Lung (tissue), 11 donors: ENCODE measurements at regions not wholly inside any gene's neighbourhood (a gene's known extent, or its start where the extent isn't known, plus 50 kb on each side); places are given as distances from the start of the nearest gene placed in this dataset.
A peak's percentile ranks its signal among the peaks of the same experiment; 100 is the strongest.

Source experiments
- ATAC-seq: fragments of 200-7000 bp; cut with Tn5 transposase; one replicate; pipeline ENCODE4 v1.9.1; 2020; ENCODE audit warnings: moderate number of reproducible peaks; ENCODE audit not compliant: insufficient read depth, low FRiP score
- DNase-seq, 3 donors: peaks; one replicate each; pipeline ENCODE4 v3.0.0-alpha.2; 2013 to 2017
- H3K27ac ChIP-seq, 2 donors: one replicate each; pipeline ENCODE4 v1.5.1; 2013; ENCODE audit warnings: mild to moderate bottlenecking in 2 of 2, moderate library complexity in 2 of 2, control low read depth in 1 of 2, inconsistent platforms in 1 of 2, low read depth in 1 of 2, low read length in 1 of 2
- H3K27me3 ChIP-seq, 3 donors: one replicate each; pipeline ENCODE4 v1.5.1; 2013; ENCODE audit warnings: low read length in 2 of 3; ENCODE audit not compliant: control insufficient read depth in 3 of 3, insufficient read depth in 3 of 3
- H3K36me3 ChIP-seq, 4 donors: one replicate each; pipeline ENCODE4 v1.5.1; 2013; ENCODE audit warnings: low read length in 4 of 4, mild to moderate bottlenecking in 1 of 4, moderate library complexity in 1 of 4; ENCODE audit not compliant: control insufficient read depth in 4 of 4, insufficient read depth in 4 of 4
- H3K4me1 ChIP-seq, 5 donors: one replicate each; pipeline ENCODE4 v1.5.1; 2013; ENCODE audit warnings: low read length in 5 of 5, mild to moderate bottlenecking in 2 of 5, moderate library complexity in 1 of 5; ENCODE audit not compliant: control insufficient read depth in 5 of 5, insufficient read depth in 5 of 5
- H3K4me3 ChIP-seq: one replicate; pipeline ENCODE4 v1.5.1; 2013; ENCODE audit warnings: mild to moderate bottlenecking, control low read depth, moderate library complexity
- H3K9ac ChIP-seq, 2 donors: one replicate each; pipeline ENCODE4 v1.5.1; 2013; ENCODE audit warnings: low read length in 2 of 2, control low read depth in 1 of 2; ENCODE audit not compliant: insufficient read depth in 1 of 2
- H3K9me3 ChIP-seq, 4 donors: one replicate each; pipeline ENCODE4 v1.5.1; 2013; ENCODE audit warnings: low read length in 3 of 4, mild to moderate bottlenecking in 1 of 4, moderate library complexity in 1 of 4; ENCODE audit not compliant: control insufficient read depth in 4 of 4, insufficient read depth in 3 of 4
- WGBS, 2 donors: extraction: QIAGEN DNeasy Blood & Tissue Kit; methylation state at CpG; one replicate each; pipeline ENCODE4 v1.1.7; 2013; 5-methylcytosine and 5-hydroxymethylcytosine counted together
- TF ChIP-seq, protein P1 (sequence below): IDR thresholded peaks from 2 replicates; pipeline ENCODE4 v1.5.1; 2012; ENCODE audit warnings: mild to moderate bottlenecking; ENCODE audit errors: control extremely low read depth, extremely low read depth
- donor health status: control.
- donor health status: control.
- donor health status: Bipolar disorder and iron deficiency.
- donor health status: healthy.
- donor health status: DM: yes; HTN: yes; CAD: no.

DNA sequence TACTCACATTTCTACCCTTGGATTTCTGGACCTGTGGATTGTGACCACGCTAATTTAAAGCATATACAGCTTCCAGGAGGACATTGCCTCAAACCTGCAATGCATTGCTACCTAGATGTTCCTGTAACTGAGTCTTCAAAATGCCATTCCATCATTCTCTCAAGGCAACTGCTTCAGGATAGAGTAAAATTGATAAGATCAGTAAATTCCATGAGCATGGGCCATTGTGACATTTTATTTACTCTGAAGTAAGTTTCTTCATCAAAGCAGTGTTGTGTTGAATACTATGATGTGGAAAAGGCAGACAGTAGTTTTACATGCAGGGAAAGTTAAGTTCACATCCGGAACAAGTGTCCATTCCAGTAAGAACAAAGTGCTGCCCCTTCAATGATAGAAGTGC is 991.0 kb downstream of the ARAP2 start:
- H3K4me1 ChIP-seq: no peaks in the 10 kb centered on the region
- ATAC-seq: no peak
- TF ChIP-seq, protein P1, sequence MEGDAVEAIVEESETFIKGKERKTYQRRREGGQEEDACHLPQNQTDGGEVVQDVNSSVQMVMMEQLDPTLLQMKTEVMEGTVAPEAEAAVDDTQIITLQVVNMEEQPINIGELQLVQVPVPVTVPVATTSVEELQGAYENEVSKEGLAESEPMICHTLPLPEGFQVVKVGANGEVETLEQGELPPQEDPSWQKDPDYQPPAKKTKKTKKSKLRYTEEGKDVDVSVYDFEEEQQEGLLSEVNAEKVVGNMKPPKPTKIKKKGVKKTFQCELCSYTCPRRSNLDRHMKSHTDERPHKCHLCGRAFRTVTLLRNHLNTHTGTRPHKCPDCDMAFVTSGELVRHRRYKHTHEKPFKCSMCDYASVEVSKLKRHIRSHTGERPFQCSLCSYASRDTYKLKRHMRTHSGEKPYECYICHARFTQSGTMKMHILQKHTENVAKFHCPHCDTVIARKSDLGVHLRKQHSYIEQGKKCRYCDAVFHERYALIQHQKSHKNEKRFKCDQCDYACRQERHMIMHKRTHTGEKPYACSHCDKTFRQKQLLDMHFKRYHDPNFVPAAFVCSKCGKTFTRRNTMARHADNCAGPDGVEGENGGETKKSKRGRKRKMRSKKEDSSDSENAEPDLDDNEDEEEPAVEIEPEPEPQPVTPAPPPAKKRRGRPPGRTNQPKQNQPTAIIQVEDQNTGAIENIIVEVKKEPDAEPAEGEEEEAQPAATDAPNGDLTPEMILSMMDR: no peak
- no peak for DNase-seq
- no peaks in the 10 kb centered on the region for H3K9me3 ChIP-seq
- H3K36me3 ChIP-seq: no peaks in the 10 kb centered on the region
- no peak overlapping the region for H3K27ac ChIP-seq
- 84 to 90% methylated on average over 2 of the region's 2 CpGs for WGBS, 2 donors
- H3K9ac ChIP-seq: no peak overlapping the region
- H3K4me3 ChIP-seq: no peak overlapping the region
- H3K27me3 ChIP-seq: no peaks in the 10 kb centered on the region

DNA sequence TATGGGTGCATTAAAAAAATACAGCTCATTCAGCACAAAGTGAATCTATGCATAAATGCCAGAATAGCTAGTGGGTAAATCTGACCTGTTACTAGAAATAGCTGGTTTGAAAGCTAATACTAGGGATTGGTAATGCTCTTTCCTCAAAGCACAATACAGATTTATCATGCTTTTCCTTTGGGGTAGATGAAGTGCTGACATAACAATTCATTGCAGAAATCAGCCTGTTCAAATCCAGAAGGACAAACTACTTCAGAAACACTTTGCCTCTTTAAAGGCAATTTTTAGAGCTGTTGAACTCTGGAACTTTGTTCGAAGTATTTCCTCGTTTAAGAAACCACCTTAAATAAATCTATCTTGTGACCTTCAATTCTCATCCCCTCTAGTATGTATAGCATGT is 957.9 kb downstream of the ARAP2 start:
- DNase-seq: peak in 2 of 3 donors; percentile 9 to 20
- H3K36me3 ChIP-seq: no peaks in the 10 kb centered on the region
- peaks cover 0 to 3% (median 0%) of the 10 kb centered on the region in 5 donors for H3K4me1 ChIP-seq
- 46 to 68% methylated on average over 2 of the region's 2 CpGs for WGBS, 2 donors
- no peak overlapping the region for H3K27ac ChIP-seq
- H3K27me3 ChIP-seq: no peaks in the 10 kb centered on the region
- H3K9ac ChIP-seq: no peak overlapping the region
- no peak overlapping the region for H3K4me3 ChIP-seq
- ATAC-seq: no peak
- TF ChIP-seq, protein P1: no peak
- no peaks in the 10 kb centered on the region for H3K9me3 ChIP-seq

DNA sequence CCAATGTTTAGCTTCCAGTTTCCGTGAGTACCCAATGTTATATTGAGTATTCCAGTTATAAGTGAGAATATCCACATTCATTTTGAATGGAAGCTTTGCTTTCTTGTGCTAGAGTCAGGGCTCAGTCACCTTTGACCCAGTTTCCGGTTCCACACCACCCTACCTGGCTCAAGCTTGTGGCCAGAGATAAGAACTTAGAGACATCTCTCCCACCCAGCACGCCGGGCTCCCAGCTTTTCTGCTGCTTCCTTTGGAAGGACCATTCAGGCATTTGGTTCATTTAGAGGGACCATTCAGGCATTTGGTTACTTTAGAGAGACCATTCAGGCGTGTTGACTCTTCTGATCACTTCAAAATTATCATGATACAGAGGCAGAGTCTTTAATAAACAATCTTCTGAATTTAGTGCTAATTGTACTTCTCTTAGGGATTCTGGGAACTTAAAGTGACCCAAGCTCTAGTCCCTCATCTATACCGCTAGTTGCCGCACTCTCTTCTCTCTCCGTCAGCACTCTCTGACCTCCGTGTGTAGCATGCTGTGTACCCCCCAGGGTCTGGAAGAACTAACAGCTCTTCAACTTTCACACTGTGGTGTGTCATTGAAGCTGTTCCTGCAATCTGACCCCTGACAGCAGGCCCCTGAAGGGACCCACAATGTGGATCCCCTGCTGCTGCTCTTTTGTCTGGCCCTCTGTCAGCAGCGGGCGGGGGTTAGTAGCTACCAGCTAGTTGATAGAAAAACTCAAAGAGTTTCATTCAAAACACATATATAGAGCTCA is 943.1 kb downstream of the ARAP2 start:
- no peaks in the 10 kb centered on the region for H3K36me3 ChIP-seq
- no peaks in the 10 kb centered on the region for H3K27me3 ChIP-seq
- no peak for ATAC-seq
- WGBS, 2 donors: 77 to 86% methylated on average over 11 of the region's 11 CpGs
- peaks cover 0 to 4% (median 0%) of the 10 kb centered on the region in 5 donors for H3K4me1 ChIP-seq
- TF ChIP-seq, protein P1: no peak
- no peak overlapping the region for H3K9ac ChIP-seq
- H3K27ac ChIP-seq: no peak overlapping the region
- H3K9me3 ChIP-seq: no peaks in the 10 kb centered on the region
- peak in 2 of 3 donors; percentile 1 to 7 for DNase-seq
- no peak overlapping the region for H3K4me3 ChIP-seq

DNA sequence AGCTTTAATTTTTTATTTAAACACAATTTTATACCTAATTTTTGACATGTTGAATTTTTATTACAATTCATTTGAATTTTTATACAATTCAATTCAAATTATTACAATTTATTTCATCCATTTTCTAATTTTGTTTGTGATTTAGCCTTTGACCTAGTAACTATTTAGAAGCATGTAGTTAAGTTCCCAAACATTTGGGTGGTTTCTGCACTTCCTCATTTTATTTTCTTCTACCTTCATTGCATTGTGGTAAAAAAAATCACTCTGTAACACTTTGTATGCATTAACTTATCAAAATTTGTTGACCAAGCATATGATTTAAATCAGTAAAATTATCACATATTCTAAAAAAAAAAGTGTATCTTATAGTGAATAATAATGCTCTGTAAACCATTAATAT is 928.9 kb downstream of the ARAP2 start:
- DNase-seq (no peak), ATAC-seq (no peak)
- Histone ChIP-seq H3K4me1 (no peaks in the 10 kb centered on the region), H3K4me3 (no peak overlapping the region), H3K9me3 (no peaks in the 10 kb centered on the region), H3K36me3 (no peaks in the 10 kb centered on the region), H3K9ac (no peak overlapping the region), H3K27me3 (no peaks in the 10 kb centered on the region), H3K27ac (no peak overlapping the region)
- TF ChIP-seq, protein P1: no peak
